HG03095 (cell line): ENCODE measurements at regions not wholly inside any gene's neighbourhood (a gene's known extent, or its start where the extent isn't known, plus 50 kb on each side); places are given as distances from the start of the nearest gene placed in this dataset.

ENCODE experiments used
- ATAC-seq: cut with Tn5 transposase; IDR thresholded peaks from one replicate; pipeline ENCODE4 v1.9.1; 2021; ENCODE audit warnings: moderate library complexity; ENCODE audit not compliant: unreplicated experiment

DNA sequence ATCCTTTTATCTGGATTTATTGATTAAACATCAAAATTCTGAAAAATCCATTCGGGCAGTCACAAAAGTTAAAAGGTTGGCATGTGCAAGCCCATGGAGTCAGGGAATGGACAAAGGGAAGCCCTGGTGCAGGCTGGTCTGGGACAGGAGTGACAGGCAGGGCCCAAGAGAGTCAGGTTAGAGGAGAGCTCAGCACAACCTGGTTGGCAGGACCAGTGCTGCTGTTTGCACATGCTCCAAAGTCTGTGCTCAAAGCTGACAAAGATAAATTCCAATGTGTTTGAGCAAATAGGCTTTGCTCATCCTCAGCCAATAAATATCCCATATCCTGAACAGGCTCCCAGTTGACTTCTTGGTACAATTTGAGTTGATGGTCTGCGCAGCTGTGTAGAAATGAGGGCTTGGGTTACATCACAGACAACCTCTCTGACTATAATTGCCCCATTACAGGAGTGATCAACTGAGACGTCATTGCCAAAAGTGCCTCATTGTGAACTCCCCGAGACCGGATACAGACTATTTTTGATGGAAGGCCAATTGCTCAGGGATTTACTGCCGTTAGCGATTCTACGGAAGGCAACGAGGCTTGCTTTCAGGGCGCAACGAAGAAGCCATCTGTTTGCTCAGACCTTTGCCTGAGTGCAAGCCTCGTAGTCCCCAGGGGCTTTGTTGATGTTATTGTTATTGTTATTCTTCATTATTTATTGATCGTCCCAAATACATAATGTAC is 1008.1 kb upstream of the TENM3 start:
- ATAC-seq = no peak

DNA sequence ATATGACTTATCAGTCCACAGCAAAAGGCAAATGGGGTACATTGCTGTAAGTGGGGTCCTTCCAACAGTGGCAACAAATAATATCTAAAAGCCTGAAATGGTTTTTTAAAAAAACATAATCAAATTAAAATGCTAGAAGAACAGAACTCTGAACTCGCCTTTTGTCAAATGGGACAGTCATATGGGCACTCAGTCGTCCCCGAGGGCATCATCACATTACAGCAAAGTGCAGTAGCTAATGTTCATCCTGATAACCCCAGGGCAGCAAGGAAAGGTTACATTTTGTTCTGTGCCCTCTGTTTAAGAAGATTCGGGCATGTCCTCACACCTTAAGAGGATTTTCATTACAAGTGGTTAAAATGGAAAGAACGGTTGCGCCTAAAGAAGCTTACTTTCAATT is 997.9 kb upstream of the TENM3 start:
- no peak for ATAC-seq

DNA sequence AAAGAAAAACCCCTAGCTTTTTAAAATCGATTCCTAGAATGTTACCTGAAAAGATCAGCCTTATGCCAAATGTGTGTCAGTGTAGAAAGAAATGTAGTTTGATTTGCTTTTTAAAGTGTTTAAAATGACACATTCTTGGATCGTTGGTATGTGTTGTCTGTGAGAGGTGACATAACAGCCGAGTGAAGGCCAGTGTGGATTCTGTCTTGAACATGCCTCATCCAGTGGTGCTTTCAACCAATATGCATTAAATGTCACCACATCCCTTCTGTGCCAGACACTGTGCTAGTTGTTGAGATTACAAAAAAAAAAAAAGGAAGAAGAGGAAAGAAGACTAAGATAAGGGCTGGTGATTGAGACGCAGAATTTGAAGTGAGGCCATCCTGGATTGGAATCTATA is 994.2 kb upstream of the TENM3 start:
- no peak for ATAC-seq

DNA sequence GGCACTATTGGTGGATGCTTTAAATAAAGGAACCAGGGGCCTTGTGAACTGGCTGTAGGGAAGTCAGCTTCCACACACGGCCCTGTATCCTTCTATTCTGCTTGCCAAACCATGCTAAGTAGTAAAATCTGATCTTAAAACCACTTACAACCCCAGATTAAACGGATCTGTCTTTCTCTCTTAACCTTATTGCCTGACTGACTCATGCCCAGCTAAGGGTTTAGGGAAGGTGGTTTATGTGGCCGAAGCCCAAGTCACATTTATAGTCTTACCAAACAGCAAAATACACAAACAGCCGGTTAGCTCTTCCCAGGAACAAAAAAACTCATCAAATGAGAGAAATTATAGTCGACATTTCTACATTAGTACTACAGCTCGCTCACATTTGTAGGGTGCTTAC is 988.4 kb upstream of the TENM3 start:
- ATAC-seq = no peak

DNA sequence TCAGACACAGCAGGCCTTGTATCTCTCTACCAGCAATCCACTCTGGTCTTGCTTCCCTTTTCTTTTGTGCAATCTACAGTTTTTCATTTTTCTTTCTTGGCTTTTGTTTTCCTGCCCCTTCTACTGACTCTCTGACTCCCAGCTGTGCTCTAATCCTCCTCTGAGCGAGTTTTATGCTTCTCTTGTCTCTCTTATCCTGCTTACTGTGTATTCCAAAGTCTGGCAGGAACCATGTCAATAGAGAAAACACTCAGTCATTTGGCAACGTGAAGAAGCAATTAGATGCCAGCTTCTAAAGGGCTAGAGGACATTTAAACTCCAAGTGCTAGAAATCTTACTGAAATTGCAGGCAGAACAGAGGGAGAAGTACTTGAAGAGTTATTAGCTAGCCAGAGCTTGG is 984.6 kb upstream of the TENM3 start:
- no peak for ATAC-seq

DNA sequence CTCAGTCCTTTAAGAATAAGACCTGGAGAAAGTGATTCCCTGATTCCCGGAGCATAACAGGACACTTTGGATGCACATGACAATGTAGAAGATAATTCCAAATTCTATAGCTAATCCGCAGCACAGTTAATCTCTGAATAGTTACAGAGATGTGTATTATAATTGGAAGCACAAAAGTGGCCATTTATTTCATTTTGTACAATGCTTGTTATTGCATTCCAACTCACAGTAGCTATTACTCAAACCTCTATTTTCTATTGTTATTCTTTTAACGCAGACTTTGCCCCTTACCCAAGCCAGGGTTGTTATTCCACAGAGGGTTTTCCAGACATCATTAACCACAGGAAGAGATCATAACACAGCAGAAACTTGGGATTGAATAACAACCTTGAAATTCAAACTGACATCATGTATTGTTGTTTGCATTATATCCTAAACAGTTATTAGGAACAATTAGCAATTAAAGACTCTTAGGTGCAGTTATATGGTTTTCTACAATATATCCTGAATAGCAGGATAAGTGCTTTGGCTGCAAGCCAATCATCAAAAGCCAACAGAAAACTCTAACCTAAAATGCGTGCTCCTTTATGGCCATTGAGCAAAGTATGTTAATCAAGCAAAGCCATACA is 984.0 kb upstream of the TENM3 start:
- no peak for ATAC-seq

DNA sequence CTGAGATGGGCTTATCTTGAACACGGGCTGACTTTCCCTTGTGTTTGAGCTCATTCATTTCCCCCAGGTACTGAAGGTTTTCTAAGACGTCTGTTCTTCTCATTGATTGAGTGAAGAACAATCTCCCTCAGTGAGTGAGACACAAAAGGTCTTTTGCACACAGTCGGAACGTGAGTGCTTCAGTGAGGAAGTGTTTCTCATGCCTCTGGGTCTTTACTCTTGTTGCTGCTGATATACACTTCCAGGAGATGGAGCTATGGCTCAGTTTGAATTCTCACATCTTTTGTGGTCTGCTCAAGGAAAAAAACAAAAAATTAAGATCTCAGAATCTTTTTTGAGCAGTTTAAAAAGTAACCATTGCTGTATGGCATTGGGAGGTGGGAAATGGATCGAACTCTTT is 981.9 kb upstream of the TENM3 start:
- ATAC-seq = no peak

DNA sequence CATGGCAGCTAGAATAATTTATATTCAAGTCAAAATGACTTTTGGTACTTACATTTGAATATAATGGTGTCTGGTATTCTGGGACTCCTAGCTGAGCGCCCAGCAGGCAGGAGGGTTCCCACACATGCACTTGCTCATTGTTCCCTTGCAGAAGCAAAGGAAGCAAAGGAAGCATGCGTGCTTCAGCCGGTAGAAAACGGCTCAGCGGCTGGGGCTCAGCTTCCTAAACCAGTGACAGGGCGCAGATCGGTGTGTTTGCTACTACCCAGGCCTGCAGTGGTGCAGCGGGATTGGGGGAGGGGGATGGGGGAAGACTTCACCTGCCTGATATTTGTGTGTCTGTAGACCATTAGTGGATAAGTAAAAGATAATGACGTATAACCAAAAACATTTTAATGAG is 978.3 kb upstream of the TENM3 start:
- ATAC-seq = no peak

DNA sequence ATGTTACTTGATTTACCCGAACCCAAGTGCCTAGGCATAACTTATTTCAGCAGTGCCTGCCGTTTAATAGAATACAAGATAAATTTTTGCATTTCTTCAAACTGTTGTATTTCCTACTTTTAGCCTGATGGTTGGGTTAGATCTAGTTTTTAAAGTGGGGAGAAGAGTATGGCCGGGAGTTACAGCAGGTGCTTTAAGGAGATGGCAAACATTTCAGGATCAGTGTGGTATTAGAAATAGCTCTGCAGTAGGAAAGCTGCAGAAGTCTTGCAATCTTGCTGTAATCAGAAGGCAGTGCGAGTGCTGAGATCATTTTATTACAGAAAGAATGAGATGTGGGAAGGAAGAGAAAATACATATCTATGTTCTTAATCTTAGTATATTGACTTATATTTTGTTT is 977.8 kb upstream of the TENM3 start:
- ATAC-seq = no peak

DNA sequence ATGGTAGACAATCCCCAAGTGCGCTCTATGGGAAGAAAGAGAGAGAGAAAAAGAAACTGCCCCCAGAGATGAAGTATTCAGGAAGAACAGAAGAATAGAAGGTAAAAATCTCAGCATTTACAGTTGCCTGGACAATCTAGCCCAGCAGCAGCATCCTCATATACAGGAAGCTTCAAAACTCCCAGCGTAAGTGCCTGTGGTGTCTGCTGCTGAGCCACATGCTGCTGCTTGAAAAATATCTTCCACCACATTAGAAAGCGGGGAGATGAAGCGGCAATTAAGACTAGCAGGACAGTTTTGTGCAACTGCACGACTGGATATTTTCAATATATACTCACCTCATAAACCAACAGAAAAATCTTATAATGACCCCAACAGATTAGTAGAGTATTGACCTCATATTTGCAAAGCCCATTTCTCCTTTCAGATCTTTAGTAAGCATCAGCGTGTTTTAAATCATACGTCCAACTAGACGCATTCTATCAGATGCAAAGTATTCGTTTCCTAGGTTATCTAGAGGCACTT is 972.0 kb upstream of the TENM3 start:
- ATAC-seq = no peak

DNA sequence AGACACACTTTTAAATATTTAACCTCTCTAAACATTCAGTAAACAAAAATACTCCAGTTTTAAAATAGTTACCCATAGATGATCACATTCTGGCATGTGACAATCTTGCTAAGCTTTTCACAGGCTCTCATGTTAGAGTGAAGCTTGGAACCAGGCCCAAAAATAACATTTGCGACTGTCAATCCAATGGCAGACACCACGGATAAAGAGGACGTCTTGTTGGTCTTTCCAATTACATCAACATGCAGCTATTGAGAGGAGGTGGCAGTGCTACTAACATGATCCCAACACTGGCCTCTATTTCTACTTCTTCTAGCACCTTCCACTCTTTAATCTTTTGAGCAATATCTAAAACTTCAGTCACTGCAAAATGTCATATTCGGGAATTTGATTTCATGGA is 970.8 kb upstream of the TENM3 start:
- no peak for ATAC-seq

DNA sequence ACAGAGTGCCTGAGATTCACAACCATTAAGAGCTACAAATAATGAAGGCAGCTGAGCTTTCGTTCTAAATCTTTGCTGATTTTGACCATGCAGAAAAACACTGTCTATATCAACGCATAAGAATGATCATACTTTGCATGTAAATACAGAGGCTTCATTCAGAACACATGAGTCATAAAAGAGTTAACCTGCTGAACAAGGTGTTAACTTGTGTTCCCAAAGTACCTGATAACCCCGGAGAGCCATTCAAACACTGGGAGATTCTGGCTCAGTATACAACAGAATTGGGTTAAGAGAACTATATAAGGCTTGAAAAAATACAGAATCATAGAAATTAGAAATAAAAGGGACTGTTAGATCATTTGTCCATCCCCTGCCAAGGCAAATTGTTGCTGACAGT is 964.3 kb upstream of the TENM3 start:
- ATAC-seq = no peak

DNA sequence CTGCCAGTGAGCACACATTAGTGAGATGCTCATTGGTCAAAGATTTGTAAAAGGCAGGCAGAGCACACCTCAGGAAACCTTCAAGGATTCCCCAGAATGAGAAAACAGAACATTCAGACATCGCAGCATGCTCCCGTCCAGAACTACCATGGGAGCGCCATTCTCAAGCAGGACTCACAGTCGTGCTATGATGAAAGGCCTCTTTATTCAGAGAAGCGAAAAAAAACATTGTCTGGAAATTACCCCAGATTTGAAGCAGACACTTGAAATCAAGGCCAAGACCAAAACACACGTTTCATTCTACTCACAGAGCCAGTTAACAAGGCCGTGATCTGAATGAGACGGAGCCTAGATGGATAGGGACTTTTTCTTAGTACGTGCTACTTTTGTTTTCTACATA is 961.8 kb upstream of the TENM3 start:
- ATAC-seq = no peak

DNA sequence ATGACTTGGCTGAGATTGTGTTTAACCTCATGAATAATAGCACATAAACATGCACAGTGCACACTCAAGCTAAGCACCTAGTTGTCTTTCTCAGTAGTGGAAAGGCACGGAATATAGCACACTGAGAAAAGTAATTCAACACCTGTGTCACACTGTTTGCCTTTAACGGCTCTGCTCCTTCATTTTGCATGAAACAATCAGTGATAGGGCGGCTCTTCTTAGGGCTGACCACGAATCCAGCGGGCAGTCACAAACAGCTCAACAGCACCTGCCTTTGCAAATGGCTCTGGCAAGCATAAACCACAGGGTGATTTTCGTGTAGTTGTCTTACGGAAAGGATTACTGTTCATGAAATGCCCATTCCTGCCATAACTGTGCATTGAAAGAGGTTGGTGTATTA is 954.0 kb upstream of the TENM3 start:
- no peak for ATAC-seq

DNA sequence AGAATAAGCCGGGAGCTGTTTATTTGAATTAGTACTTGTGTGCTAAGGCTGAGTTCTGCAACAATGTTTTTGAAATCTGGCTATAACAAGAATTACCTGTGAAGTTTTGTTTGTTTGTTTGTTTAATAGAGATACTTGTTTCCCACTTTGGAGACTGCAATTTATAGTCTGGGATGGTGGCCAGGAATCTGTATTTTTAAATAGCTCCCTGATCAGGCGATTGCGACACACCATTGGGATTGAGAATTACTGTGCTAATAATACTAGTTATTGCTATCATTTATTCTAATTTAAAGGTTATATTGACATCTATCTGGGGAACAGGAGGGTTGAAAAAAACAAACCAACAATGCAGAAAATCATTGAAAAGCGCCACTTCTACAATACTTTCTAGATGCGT is 951.6 kb upstream of the TENM3 start:
- no peak for ATAC-seq

DNA sequence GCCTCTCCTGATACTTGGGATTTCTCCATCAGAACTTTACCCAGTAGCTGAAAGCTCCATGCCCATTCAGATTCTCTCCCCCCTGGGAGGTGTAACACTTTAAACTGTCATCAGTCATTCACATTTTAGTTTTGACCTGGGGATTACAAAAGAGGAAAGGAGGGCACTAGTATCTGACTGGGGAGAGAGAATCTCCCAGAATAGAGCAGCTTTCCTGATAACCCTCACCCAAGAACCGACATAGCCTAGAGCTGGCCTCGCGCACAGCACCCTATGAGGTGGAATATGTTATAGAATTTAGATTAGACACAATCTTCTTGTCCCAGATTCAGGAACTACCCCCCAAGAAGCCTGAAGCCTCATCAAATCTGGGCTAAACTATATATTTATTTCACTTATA is 950.2 kb upstream of the TENM3 start:
- ATAC-seq = no peak

DNA sequence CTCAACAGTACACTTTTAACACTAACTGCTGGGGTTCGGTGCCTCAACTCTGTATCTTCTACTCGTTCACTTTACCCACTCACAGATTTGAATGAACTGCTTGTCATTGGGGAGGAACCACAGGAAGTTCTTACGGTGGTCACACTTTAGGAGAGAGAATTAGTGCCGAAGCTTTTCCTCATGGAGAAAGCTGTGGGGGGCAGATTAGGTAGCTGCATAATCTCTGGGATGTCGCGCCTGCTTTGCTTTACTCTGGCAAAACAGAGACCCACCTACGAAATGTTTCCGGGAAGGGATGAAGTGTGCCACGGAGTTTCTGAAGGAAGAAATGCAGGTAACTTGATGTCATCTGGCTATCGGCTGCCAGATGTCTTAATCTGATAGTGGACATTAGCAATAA is 949.7 kb upstream of the TENM3 start:
- ATAC-seq = no peak

DNA sequence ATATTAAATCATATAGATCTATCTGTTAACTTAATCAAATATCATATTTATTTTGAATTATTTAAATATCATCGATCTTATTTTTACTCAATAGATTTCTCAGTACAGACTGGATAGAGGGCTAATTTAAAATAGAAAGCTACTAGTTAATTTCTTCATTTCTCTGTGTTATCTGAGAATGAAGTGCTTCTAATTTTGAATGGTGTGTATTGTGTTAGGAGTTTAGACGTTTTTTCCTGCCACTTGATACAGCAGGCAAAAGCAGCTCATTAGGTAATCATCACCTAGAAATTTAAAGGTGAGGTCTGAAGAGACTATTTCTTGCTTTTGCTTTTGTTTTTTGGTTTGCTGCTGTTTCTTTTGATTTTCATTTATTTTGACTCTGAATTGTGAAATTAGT is 948.8 kb upstream of the TENM3 start:
- no peak for ATAC-seq

DNA sequence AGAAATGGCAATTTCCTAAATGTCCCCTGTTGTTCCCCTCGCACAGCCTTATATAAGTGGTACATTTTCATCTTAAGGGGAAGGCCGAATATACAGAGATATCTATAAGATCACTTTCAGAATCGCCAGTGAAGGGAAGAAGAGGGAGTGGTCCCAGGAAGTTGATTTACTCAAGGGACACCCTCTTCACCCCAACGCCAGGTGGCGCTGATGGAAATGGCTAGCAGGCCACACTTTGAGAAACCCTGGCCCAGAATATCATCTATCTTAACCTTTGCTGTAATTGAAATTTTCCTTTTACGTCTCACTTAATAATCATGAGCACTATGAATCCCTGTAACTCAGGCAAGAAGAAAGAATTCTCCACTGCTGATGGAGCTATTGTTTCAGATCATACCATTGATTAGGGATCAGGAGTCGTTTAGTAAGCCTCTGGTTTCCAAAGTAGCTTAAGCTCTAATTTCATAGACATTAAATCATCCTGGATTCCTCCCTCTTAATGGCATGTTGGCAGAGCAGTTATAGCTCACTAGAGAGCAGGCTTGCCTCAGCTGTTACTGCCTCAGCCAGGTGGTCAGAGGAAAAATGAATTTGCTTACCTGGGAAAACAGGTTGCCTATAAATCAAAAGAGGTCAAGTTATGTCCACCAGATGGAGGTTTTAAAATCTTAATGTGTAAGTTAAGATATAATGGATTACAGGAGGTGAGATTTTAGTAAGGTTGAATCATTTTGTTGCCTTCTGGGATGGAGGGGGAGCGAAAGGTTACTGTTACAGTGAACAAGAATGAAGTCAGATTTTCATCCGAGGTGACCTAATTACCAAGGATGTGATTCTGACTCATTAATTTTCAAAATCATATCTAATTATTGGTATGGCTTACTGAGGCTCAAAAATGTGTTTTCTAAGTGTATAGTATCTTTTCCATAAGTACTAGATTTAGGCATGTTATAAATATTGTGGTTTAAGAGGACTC is 941.2 kb upstream of the TENM3 start:
- ATAC-seq = no peak

DNA sequence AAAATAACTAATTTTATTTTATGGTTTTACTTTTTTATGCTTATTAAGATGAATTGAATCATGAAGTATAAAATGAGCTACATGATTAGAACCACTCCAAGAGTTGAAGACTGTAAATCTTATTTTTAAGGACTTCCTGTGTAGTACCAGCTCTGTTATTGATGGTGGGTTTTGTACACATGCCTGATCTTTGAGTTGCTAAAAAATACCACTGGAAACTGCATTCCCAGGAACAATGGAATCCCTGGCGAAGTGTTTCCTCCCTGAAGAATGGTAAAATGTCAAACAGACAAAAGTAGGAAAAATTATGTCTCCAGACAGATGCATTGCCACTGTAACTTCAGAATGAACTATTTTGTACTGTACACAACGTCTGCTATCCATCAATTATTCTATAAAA is 935.4 kb upstream of the TENM3 start:
- ATAC-seq = no peak

DNA sequence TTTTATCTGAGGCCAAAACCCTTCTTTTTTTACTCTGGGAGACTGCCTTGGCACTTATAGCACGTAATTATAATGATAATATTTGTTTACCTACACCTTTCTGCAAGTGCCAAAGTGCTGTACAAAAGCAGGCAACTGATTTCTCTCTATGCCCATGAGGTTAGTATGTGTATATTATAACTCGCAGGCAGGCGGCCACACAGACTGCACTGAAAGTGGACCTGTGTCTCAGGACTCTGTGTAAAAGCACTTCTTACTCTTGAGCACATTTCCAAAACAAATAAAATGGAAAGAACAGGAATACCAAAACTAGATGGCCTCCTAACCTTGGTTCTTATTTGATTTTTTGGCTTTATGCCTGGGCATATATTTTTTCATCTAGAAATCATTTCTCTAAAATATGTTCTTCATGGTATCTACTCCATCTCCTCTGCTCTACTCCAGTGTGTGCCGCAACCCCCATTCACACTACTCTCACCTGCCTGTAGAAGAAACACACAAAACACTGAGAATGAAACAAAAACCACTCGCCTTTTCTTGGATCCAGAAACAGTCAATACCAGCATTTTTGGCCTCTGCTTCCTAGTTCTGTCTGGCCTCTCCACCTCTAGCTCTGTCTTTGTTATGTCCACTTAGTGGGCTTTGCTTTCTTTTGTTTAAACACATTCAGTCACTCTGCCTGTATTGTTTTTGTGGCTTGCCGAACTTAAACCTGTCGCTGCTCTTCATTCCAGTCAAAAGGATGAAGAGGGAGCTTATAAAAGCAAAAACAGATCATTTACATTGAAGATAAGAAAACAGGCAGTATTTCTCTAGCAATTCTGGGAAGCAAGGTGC is 934.5 kb upstream of the TENM3 start:
- ATAC-seq = no peak
